ENCODE measurements at regions not wholly inside any gene's neighbourhood (a gene's known extent, or its start where the extent isn't known, plus 50 kb on each side); places are given as distances from the start of the nearest gene placed in this dataset.

DNA sequence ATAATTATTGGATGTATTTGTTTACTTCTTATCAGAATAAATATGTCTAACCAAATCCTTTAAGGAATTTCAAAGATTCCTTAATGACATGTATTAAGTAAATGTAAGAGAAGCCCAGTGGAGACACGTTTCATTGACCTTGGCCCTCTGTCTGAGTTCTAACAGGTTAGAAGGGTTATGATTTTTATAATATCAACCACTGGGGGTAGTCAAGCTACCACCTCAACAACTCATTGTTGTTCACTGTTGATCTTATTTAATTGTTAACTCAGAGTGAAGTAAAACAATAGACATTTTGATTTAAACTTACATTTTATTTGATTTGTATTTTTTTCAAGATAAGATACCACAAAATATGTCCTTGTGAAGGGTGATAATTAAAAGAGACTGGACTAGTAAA lies 499.2 kb upstream of the COX7C start:
- TF ChIP-seq CTCF (IDR thresholded peaks at IDR 0.05 in 8 of 11, conservative IDR thresholded peaks at IDR 0.05 in 3 of 11), result no peak
- TF ChIP-seq POLR2A (IDR thresholded peaks at IDR 0.05), result no peak
- TF ChIP-seq POLR2AphosphoS5 (IDR thresholded peaks at IDR 0.05), result no peak
